ENCODE measurements at regions not wholly inside any gene's neighbourhood (a gene's known extent, or its start where the extent isn't known, plus 50 kb on each side); places are given as distances from the start of the nearest gene placed in this dataset.

DNA sequence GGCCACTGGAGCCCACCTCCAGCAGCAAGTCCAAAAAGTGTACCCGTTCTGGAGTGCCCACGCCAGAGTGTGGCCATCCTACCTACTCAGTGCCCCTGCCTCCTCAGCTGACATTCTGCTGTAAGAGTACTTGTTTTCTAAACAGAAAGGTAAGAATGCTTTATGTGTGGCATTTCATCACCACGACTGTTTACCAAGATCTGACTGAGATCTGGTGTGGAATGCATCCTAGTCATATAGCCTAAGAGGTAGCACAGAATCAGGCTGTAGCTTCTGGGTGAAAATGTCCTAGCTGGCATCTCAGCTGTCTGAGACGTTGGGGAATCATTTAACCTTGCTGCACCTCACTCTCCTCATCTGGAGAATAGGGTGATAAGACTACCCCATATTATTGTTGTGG is 638.7 kb upstream of the TENM3 start:
- no peak for DNase-seq (ENCODE audit: low read depth, low spot score)
- H3K9me3 ChIP-seq (ENCODE audit: low read depth, low read length) = no peaks in the 10 kb centered on the region
- no peak overlapping the region for H3K27ac ChIP-seq
- TF ChIP-seq FOXP2 (optimal IDR thresholded peaks at IDR 0.05; ENCODE audit: control extremely low read depth, extremely low read length, insufficient read depth) = no peak
- TF ChIP-seq EZH2 (IDR thresholded peaks at IDR 0.05) = no peak
- no peak for TF ChIP-seq POLR2AphosphoS5 (IDR thresholded peaks at IDR 0.05; ENCODE audit: borderline replicate concordance, low read depth, low read length)
- no peak overlapping the region for H3K9ac ChIP-seq (ENCODE audit: insufficient read length)
- H3K4me3 ChIP-seq = no peak overlapping the region
- no peaks in the 10 kb centered on the region for H3K36me3 ChIP-seq (ENCODE audit: insufficient read depth, low read length)

DNA sequence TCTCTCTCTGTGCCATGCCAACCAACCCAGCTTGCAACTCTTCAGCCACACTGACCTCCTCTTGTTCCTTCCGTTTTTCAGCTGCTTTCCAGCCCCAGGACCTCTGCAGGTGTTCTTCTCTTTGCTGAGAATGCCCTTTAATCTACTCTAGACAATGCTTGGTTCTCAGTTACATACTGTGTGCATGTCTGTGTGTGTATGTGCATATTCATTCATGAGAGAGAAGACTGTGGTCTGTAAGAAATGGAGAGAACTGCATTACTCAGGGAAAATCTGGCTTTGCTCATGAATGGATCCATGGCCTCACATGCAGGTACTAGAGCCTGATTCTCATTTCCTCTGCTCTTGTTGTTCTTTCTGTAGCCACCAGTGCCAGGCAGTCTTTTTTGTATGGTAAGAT is 636.9 kb upstream of the TENM3 start:
- Histone ChIP-seq H3K36me3 (ENCODE audit: insufficient read depth, low read length) (no peaks in the 10 kb centered on the region), H3K9me3 (ENCODE audit: low read depth, low read length) (no peaks in the 10 kb centered on the region), H3K9ac (ENCODE audit: insufficient read length) (no peak overlapping the region), H3K27ac (no peak overlapping the region), H3K4me3 (no peak overlapping the region)
- DNase-seq (ENCODE audit: low read depth, low spot score) = no peak
- TF ChIP-seq EZH2 (IDR thresholded peaks at IDR 0.05) (no peak), POLR2AphosphoS5 (IDR thresholded peaks at IDR 0.05; ENCODE audit: borderline replicate concordance, low read depth, low read length) (no peak), FOXP2 (optimal IDR thresholded peaks at IDR 0.05; ENCODE audit: control extremely low read depth, extremely low read length, insufficient read depth) (no peak)

DNA sequence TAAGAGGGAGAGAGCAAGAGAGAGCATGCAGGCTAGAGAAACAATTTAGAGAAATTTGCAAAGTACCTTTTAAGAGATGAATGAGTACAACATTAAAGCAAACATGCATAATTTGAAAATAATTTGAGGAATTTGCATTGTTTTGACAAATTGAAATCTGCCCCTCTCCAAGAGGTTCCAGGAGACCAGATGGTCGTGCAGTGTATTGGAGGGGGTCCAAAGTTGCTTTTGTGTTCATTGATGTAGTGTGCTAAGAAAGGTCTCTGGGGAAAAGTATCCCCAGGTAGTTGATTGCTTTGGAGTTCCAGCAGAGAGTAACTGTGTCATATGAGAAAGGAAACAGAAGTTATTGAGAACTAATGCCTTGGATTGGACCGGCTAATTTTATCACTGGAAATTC is 635.0 kb upstream of the TENM3 start:
- Histone ChIP-seq H3K9ac (ENCODE audit: insufficient read length) (no peak overlapping the region), H3K27ac (no peak overlapping the region), H3K36me3 (ENCODE audit: insufficient read depth, low read length) (no peaks in the 10 kb centered on the region), H3K9me3 (ENCODE audit: low read depth, low read length) (no peaks in the 10 kb centered on the region), H3K4me3 (no peak overlapping the region)
- DNase-seq (ENCODE audit: low read depth, low spot score) = no peak
- no peak for TF ChIP-seq EZH2 (IDR thresholded peaks at IDR 0.05)

DNA sequence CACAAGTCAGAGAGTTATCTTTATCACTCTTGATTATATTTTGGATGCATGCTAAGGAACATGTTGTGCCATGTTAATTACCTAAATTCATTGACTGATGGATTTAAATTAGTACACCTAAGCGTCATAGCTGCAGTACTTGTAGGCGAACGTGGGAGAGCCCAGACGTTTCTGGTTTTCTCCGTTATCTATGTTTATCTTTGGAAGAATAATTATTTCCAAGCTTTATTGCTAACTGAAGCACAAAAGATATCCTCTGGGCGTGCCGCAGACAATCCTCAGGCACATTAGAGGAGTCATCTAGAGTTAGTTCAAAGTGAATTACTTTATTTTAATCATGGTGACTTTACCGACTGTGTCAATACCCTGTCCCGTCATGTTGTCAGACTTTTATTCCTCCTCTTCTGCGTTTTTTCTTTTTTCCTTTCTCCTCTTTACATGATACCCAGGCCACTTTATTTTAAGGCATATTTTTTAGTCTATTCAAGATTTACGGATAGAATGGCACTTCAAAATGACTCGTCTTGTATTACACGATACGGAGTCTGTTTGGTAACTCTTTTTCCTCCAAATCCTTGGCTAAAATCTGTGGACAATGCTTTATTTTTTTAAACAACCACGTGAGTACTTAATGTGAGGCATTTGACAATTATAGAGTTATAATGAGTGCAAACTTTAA is 632.0 kb upstream of the TENM3 start:
- no peak for DNase-seq (ENCODE audit: low read depth, low spot score)
- Histone ChIP-seq H3K36me3 (ENCODE audit: insufficient read depth, low read length) (no peaks in the 10 kb centered on the region), H3K4me3 (no peak overlapping the region), H3K27ac (no peak overlapping the region), H3K9ac (ENCODE audit: insufficient read length) (no peak overlapping the region), H3K9me3 (ENCODE audit: low read depth, low read length) (no peaks in the 10 kb centered on the region)
- TF ChIP-seq EZH2 (IDR thresholded peaks at IDR 0.05) = no peak
- TF ChIP-seq POLR2AphosphoS5 (IDR thresholded peaks at IDR 0.05; ENCODE audit: borderline replicate concordance, low read depth, low read length) = no peak
- TF ChIP-seq FOXP2 (optimal IDR thresholded peaks at IDR 0.05; ENCODE audit: control extremely low read depth, extremely low read length, insufficient read depth) = no peak

DNA sequence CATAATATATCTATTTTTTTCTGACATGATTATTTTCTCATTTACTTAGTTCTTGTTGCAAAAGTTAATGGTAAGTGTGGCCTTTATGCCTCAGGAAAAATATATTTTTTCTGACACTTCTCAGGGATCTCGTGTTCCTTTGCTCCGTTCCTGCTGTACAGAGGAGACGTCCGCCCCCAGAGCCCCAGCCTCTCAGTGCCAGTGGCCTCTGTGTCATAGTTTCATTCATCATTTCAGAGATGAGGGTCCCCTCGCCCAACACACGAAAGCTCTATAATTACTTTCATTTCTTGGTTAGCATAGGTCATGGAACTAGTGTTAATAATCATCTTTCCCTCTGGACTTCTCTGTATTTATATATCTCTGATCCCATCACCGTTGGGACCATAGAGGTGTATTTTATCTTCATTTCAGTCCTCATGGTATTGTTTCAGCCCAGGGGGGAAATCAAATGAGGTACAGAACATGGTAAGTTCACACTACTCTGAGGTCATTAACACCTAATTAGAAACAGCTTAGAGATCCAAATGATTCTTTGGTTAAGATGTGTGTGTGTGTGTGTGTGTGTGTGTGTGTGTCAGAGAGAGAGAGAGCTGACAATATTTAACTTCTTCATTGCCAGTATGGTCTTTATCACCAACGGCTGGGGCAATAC is 631.1 kb upstream of the TENM3 start:
- H3K36me3 ChIP-seq (ENCODE audit: insufficient read depth, low read length) = no peaks in the 10 kb centered on the region
- no peak for DNase-seq (ENCODE audit: low read depth, low spot score)
- TF ChIP-seq POLR2AphosphoS5 (IDR thresholded peaks at IDR 0.05; ENCODE audit: borderline replicate concordance, low read depth, low read length) = no peak
- TF ChIP-seq FOXP2 (optimal IDR thresholded peaks at IDR 0.05; ENCODE audit: control extremely low read depth, extremely low read length, insufficient read depth) = no peak
- no peak for TF ChIP-seq EZH2 (IDR thresholded peaks at IDR 0.05)
- no peak overlapping the region for H3K27ac ChIP-seq
- H3K9ac ChIP-seq (ENCODE audit: insufficient read length) = no peak overlapping the region
- H3K4me3 ChIP-seq = no peak overlapping the region
- H3K9me3 ChIP-seq (ENCODE audit: low read depth, low read length) = no peaks in the 10 kb centered on the region

DNA sequence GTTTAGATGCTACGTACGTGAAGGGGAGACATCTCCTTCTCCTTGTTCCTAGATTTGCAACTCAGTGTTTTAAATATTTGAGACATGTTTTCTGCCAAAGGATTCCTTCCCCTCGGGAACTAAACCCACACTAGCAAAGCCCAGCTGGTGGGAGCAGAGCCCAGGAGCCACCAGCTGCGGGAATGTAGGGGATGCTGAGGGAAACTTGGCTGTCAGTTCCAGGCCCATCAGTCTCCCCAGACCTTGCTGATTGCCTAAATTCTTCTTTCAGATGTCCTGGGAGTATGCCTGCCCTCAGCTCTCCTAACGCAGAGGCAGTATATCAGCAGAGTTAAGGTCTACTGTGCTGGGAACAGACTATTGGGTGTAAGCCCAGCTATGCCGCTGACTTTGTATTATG is 630.0 kb upstream of the TENM3 start:
- Histone ChIP-seq H3K36me3 (ENCODE audit: insufficient read depth, low read length) (no peaks in the 10 kb centered on the region), H3K9ac (ENCODE audit: insufficient read length) (no peak overlapping the region), H3K4me3 (no peak overlapping the region), H3K9me3 (ENCODE audit: low read depth, low read length) (no peaks in the 10 kb centered on the region), H3K27ac (no peak overlapping the region)
- no peak for DNase-seq (ENCODE audit: low read depth, low spot score)
- TF ChIP-seq POLR2AphosphoS5 (IDR thresholded peaks at IDR 0.05; ENCODE audit: borderline replicate concordance, low read depth, low read length) (no peak), FOXP2 (optimal IDR thresholded peaks at IDR 0.05; ENCODE audit: control extremely low read depth, extremely low read length, insufficient read depth) (no peak), EZH2 (IDR thresholded peaks at IDR 0.05) (no peak)

DNA sequence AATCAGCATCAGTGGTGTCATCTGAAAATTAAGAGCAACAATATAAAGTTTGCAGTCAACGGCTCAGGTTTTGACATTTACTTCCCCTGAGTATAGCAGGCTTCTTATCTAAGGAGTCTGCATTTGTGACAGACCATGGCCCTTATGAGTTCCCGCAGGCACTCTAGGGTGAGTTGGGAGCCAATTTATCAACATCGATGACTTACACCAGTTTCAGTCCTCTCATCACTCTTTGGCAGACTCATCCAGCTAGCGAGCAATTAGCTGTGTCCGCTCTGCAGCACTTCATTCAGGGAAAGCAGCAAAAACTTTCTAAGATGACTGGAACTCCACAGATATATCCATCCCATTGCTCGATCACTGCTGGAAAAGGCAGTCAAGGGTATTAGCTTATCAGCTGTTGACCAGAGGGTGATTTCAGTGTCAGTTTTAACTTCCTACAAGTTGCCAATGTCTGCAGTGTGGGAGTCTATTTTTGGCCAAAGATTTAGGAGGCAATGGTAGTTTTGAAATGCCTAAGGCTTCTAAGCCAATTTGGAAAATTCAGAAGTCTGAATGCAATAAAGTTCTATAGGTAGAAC is 625.1 kb upstream of the TENM3 start:
- no peak overlapping the region for H3K4me3 ChIP-seq
- H3K9me3 ChIP-seq (ENCODE audit: low read depth, low read length) = no peaks in the 10 kb centered on the region
- H3K36me3 ChIP-seq (ENCODE audit: insufficient read depth, low read length) = no peaks in the 10 kb centered on the region
- no peak for TF ChIP-seq EZH2 (IDR thresholded peaks at IDR 0.05)
- TF ChIP-seq FOXP2 (optimal IDR thresholded peaks at IDR 0.05; ENCODE audit: control extremely low read depth, extremely low read length, insufficient read depth) = no peak
- TF ChIP-seq POLR2AphosphoS5 (IDR thresholded peaks at IDR 0.05; ENCODE audit: borderline replicate concordance, low read depth, low read length) = no peak
- no peak overlapping the region for H3K27ac ChIP-seq
- DNase-seq (ENCODE audit: low read depth, low spot score) = no peak
- no peak overlapping the region for H3K9ac ChIP-seq (ENCODE audit: insufficient read length)

DNA sequence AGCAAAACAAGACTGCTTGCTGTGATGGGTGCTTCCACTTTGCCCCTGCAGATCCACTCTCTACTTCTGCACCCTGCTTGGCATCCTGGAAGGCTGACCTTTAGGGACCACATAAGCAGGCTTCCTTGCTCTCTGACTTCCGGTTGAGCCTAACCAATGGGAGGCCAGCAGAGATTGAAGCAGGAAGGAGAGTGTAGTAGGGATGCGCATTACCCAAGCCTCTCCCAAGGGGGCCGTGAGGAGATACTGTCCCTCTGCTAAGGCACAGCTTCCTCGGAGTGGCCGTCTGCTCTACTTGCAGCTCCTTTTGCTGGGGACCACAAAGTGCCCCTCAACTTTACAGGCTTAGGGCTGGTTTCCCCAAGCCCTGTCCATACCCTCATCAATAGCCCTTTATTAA is 624.3 kb upstream of the TENM3 start:
- Histone ChIP-seq H3K9me3 (ENCODE audit: low read depth, low read length) (no peaks in the 10 kb centered on the region), H3K9ac (ENCODE audit: insufficient read length) (no peak overlapping the region), H3K27ac (no peak overlapping the region), H3K36me3 (ENCODE audit: insufficient read depth, low read length) (no peaks in the 10 kb centered on the region), H3K4me3 (no peak overlapping the region)
- TF ChIP-seq EZH2 (IDR thresholded peaks at IDR 0.05) (no peak), FOXP2 (optimal IDR thresholded peaks at IDR 0.05; ENCODE audit: control extremely low read depth, extremely low read length, insufficient read depth) (no peak), POLR2AphosphoS5 (IDR thresholded peaks at IDR 0.05; ENCODE audit: borderline replicate concordance, low read depth, low read length) (no peak)
- no peak for DNase-seq (ENCODE audit: low read depth, low spot score)
